Endothelial cell of umbilical vein (primary cell): ENCODE measurements at regions not wholly inside any gene's neighbourhood (a gene's known extent, or its start where the extent isn't known, plus 50 kb on each side); places are given as distances from the start of the nearest gene placed in this dataset.
A peak's percentile ranks its signal among the peaks of the same experiment; 100 is the strongest.

Experiments
- BruUV-seq: library from RNA; stranded (reverse); fragments of 400-500 nt; replicated peaks from 2 replicates; lab custom pipeline; 2021; lab: Mats Ljungman, UMichigan
- CTCF ChIA-PET: fragments of 300-600, 350-600 bp; sonication (Branson Sonifier 250); formaldehyde crosslinking; loops from one replicate; lab custom pipeline; 2021; ENCODE audit warnings: antibody characterized with exemption, inconsistent platforms; lab: Charles Lee
- POLR2A ChIA-PET: fragments of 300-600, 350-600 bp; sonication (Branson Sonifier 250); formaldehyde crosslinking; loops from one replicate; lab custom pipeline; 2021; ENCODE audit warnings: antibody characterized with exemption, inconsistent platforms; lab: Charles Lee
- DNase-seq: peaks from one replicate; pipeline ENCODE4 v3.0.0-alpha.2; 2011; ENCODE audit warnings: low read depth, low spot score
- FAIRE-seq: peaks from 2 replicates; lab custom pipeline; 2011; peaks lifted over from hg19 to GRCh38; lab: Jason Lieb, UNC
- H2AFZ ChIP-seq: 2 replicates; pipeline ENCODE4 v1.6.0; 2012; ENCODE audit warnings: low read depth, low read length, control low read depth, inconsistent platforms
- H3K27ac ChIP-seq: 2 replicates; pipeline ENCODE4 v1.5.1; 2011; ENCODE audit warnings: low read depth, mild to moderate bottlenecking, control low read depth, low read length, moderate library complexity; ENCODE audit not compliant: insufficient read depth
- H3K27me3 ChIP-seq, 2 experiments: 2 replicates each; pipeline versions ENCODE4 v1.6.0 to v1.6.1; 2011; ENCODE audit warnings: low read length in 2 of 2, mixed read lengths in 1 of 2; ENCODE audit not compliant: control insufficient read depth in 2 of 2, insufficient read depth in 2 of 2
- H3K36me3 ChIP-seq, 2 experiments: 2 replicates in 1 of 2; 3 replicates in 1 of 2; pipeline ENCODE4 v1.5.1; 2011; ENCODE audit warnings: low read length in 2 of 2, mild to moderate bottlenecking in 1 of 2, moderate library complexity in 1 of 2; ENCODE audit not compliant: control insufficient read depth in 2 of 2, insufficient read depth in 2 of 2; ENCODE audit errors: extremely low read depth in 1 of 2
- H3K4me1 ChIP-seq: 3 replicates; pipeline ENCODE4 v1.5.1; 2011; ENCODE audit warnings: mild to moderate bottlenecking, low read length; ENCODE audit not compliant: control insufficient read depth, insufficient read depth; ENCODE audit errors: extremely low read depth
- H3K4me2 ChIP-seq: 2 replicates; pipeline ENCODE4 v1.6.1; 2011; ENCODE audit warnings: low read length, control low read depth, mixed read lengths; ENCODE audit not compliant: insufficient read depth
- H3K4me3 ChIP-seq, 3 experiments: fragments of 200-600 bp in 1 of 3; sonication (generic), shearing (Covaris generic) in 1 of 3; replicated peaks in 1 of 3; 2 replicates each; pipeline ENCODE4 v1.5.1; 2011 to 2016; ENCODE audit warnings: control low read depth in 3 of 3, low read length in 3 of 3, mild to moderate bottlenecking in 2 of 3, inconsistent platforms in 1 of 3, low read depth in 1 of 3, moderate library complexity in 1 of 3; ENCODE audit not compliant: insufficient read depth in 1 of 3
- H3K79me2 ChIP-seq: 2 replicates; pipeline ENCODE4 v1.6.0; 2012; ENCODE audit warnings: low read length, inconsistent platforms; ENCODE audit not compliant: control insufficient read depth, insufficient read depth
- H3K9ac ChIP-seq: replicated peaks from 2 replicates; pipeline ENCODE3; 2011; ENCODE audit warnings: low read length, control low read depth; ENCODE audit not compliant: insufficient read depth; ENCODE audit errors: extremely low read depth
- H3K9me1 ChIP-seq: replicated peaks from 3 replicates; pipeline ENCODE4 v1.6.0; 2011; ENCODE audit warnings: mild to moderate bottlenecking, low read length; ENCODE audit not compliant: control insufficient read depth, insufficient read depth; ENCODE audit errors: extremely low read depth
- H3K9me3 ChIP-seq: replicated peaks from 2 replicates; pipeline ENCODE4 v1.5.1; 2012; ENCODE audit warnings: low read length, inconsistent platforms; ENCODE audit not compliant: control insufficient read depth, insufficient read depth
- H4K20me1 ChIP-seq: replicated peaks from 2 replicates; pipeline ENCODE3; 2011; ENCODE audit warnings: mild to moderate bottlenecking, low read length; ENCODE audit not compliant: control insufficient read depth, insufficient read depth; ENCODE audit errors: extremely low read depth
- EZH2 ChIP-seq: IDR thresholded peaks from 2 replicates; pipeline ENCODE4 v1.6.1; 2012; ENCODE audit warnings: borderline replicate concordance, low read depth, mild to moderate bottlenecking, moderate library complexity, low read length, inconsistent platforms; ENCODE audit not compliant: severe bottlenecking
- FOS ChIP-seq: IDR thresholded peaks from 2 replicates; pipeline ENCODE4 v1.6.1; 2011; ENCODE audit warnings: mild to moderate bottlenecking, low read length, moderate library complexity, borderline replicate concordance; ENCODE audit not compliant: insufficient read depth
- GATA2 ChIP-seq: IDR thresholded peaks from 2 replicates; pipeline ENCODE4 v1.7.0; 2011; ENCODE audit warnings: low read depth, mild to moderate bottlenecking, moderate library complexity, mixed read lengths, low read length; ENCODE audit not compliant: insufficient read length, insufficient read depth
- JUN ChIP-seq: IDR thresholded peaks from 2 replicates; pipeline ENCODE4 v1.6.1; 2011; ENCODE audit warnings: borderline replicate concordance, low read depth; ENCODE audit not compliant: insufficient read length, insufficient read depth
- MYC ChIP-seq: IDR thresholded peaks from one replicate; pipeline ENCODE4 v1.6.1; 2011; ENCODE audit warnings: mild to moderate bottlenecking, low read depth, low read length
- POLR2A ChIP-seq: IDR thresholded peaks from 2 replicates; pipeline ENCODE4 v1.6.1; 2012; ENCODE audit warnings: low read depth, mild to moderate bottlenecking, control low read depth, low read length
- POLR2AphosphoS5 ChIP-seq: IDR thresholded peaks from 2 replicates; pipeline ENCODE4 v1.6.1; 2012; ENCODE audit warnings: low read depth, mild to moderate bottlenecking, control low read depth, low read length, moderate library complexity; ENCODE audit not compliant: insufficient read depth
- dilution Hi-C: fragments of 300-500 bp; cut with MboI; formaldehyde crosslinking; loops from one replicate; pipeline ENCODE4 v1.15.0; 2019; ENCODE audit warnings: low sequenced_read_pairs; ENCODE audit not compliant: extremely low pct_ligation_motif_present
- intact Hi-C: fragments of 100-400 bp; cut with micrococcal nuclease; formaldehyde crosslinking; loops from one replicate; pipeline ENCODE4 v1.10.0; 2022
- TF ChIP-seq, protein P1 (sequence below), 2 donors: IDR thresholded peaks; 1 replicate in 1 of 2; 2 replicates in 1 of 2; pipeline ENCODE4 v1.5.1; 2011; ENCODE audit warnings: low read length in 2 of 2, mild to moderate bottlenecking in 2 of 2, moderate library complexity in 2 of 2, control low read depth in 1 of 2, inconsistent platforms in 1 of 2, low read depth in 1 of 2; ENCODE audit not compliant: insufficient read depth in 1 of 2; ENCODE audit errors: extremely low read depth in 1 of 2
- TF ChIP-seq, protein P2 (sequence below): IDR thresholded peaks from 2 replicates; pipeline ENCODE4 v1.6.1; 2011; ENCODE audit not compliant: insufficient read depth, insufficient read length

- dilution Hi-C loops (no loop called here), intact Hi-C loops (no loop called here)
- Histone ChIP-seq H3K79me2 (no peaks in the 10 kb centered on the region), H3K4me1 (no peaks in the 10 kb centered on the region), H2AFZ (no peak overlapping the region), H3K4me2 (no peak overlapping the region), H3K9me3 (no peaks in the 10 kb centered on the region), H4K20me1 (no peaks in the 10 kb centered on the region), H3K9me1 (no peaks in the 10 kb centered on the region), H3K4me3 (no peak overlapping the region), H3K9ac (no peak overlapping the region), H3K27ac (no peak overlapping the region), H3K27me3 (no peaks in the 10 kb centered on the region), H3K36me3 (no peaks in the 10 kb centered on the region)
- CTCF ChIA-PET: no interaction called here
- FAIRE-seq: no peak
- no peak for TF ChIP-seq JUN
- no peak for TF ChIP-seq MYC
- POLR2A ChIA-PET: no interaction called here
- no TSS peak for BruUV-seq
- DNase-seq: no peak
Observed at GRCh38 chr3:139159356-139159755, 114.7 kb upstream of the PRR23C start.

DNA sequence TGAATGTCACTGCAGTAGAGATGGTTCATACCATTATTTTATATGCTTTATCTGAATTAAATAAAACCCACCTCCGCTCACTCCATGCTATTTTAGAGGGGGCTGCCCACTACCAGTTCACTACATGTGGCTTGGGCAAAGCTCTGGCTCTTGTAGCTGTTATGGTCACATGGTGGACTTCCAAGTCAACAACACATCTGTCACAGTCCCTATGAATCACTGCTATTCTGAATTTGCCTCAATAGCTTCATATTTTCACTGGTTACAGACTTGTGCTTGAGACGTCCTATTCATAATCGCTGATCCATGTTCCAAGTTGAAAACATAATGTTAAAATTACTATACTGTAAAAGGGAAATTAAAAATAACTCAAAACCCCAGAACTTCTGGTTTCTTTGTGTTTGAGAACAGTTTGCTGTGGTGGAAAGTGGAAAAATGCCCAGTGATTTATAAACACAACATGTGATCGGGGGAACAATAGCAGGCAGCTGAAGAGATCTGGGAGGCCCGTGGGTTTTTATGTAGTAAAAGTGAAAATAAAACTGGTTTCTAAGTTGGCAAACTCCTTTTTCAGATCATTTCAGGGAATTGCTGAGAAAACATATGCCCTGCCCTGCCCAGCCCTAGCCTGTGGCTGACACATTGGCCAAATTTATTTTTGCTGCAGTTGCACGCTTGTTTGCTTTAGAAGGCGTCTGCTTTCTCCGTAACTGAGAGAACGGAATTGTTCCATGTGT is 128.8 kb upstream of the PRR23C start:
- no peaks in the 10 kb centered on the region for H3K27me3 ChIP-seq
- DNase-seq: peak; percentile 41
- H3K36me3 ChIP-seq: no peaks in the 10 kb centered on the region
- H3K4me3 ChIP-seq: peak overlapping the region in 2 of 3 experiments; percentile 15 to 21
- H3K4me1 ChIP-seq: no peaks in the 10 kb centered on the region
- H3K9me1 ChIP-seq: no peaks in the 10 kb centered on the region
- no peak overlapping the region for H3K9ac ChIP-seq
- BruUV-seq: no TSS peak
- TF ChIP-seq POLR2AphosphoS5 (no peak), FOS (no peak), JUN (no peak), MYC (no peak), POLR2A (no peak), GATA2 (no peak), EZH2 (no peak)
- TF ChIP-seq, protein P1, sequence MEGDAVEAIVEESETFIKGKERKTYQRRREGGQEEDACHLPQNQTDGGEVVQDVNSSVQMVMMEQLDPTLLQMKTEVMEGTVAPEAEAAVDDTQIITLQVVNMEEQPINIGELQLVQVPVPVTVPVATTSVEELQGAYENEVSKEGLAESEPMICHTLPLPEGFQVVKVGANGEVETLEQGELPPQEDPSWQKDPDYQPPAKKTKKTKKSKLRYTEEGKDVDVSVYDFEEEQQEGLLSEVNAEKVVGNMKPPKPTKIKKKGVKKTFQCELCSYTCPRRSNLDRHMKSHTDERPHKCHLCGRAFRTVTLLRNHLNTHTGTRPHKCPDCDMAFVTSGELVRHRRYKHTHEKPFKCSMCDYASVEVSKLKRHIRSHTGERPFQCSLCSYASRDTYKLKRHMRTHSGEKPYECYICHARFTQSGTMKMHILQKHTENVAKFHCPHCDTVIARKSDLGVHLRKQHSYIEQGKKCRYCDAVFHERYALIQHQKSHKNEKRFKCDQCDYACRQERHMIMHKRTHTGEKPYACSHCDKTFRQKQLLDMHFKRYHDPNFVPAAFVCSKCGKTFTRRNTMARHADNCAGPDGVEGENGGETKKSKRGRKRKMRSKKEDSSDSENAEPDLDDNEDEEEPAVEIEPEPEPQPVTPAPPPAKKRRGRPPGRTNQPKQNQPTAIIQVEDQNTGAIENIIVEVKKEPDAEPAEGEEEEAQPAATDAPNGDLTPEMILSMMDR (IDR thresholded peaks at IDR 0.05; ENCODE audit: extremely low read depth in 1 of 2, insufficient read depth in 1 of 2, low read depth in 1 of 2, low read length in 2 of 2): no peak
- TF ChIP-seq, protein P2, sequence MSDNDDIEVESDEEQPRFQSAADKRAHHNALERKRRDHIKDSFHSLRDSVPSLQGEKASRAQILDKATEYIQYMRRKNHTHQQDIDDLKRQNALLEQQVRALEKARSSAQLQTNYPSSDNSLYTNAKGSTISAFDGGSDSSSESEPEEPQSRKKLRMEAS: no peak
- no peaks in the 10 kb centered on the region for H4K20me1 ChIP-seq
- CTCF ChIA-PET: interaction anchor here (0.8 kb wide), 1 partner anchor 61 kb away, joined by 3 read pairs; no protein-coding TSS in a partner anchor
- dilution Hi-C loops (no loop called here), intact Hi-C loops (no loop called here)
- no peak overlapping the region for H2AFZ ChIP-seq
- H3K9me3 ChIP-seq: no peaks in the 10 kb centered on the region
- POLR2A ChIA-PET: no interaction called here
- FAIRE-seq: no peak
- no peak overlapping the region for H3K27ac ChIP-seq
- H3K79me2 ChIP-seq: no peaks in the 10 kb centered on the region
- H3K4me2 ChIP-seq: peak overlapping the region; percentile 44
